ENCODE measurements at regions not wholly inside any gene's neighbourhood (a gene's known extent, or its start where the extent isn't known, plus 50 kb on each side); places are given as distances from the start of the nearest gene placed in this dataset.

DNA sequence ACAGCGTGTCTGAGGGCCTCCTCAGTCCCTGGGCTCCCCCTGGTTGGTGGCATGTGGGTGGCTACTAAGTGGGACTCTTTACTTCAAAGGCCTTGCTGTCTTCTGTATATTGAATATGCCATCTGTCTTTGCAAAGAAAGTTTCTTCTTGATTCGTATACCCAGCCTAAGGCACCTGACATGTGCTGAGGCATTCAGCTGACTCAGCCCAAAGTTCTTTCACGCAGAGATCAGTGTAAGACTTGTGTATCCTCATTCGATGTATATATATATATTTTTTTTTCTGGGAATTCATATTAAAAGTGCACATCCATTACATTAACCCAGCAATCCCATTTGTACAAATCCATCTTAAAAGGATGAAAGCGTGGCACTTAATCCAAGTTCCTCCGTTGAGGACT lies 115.1 kb upstream of the PMEPA1 start:
- H3K4me1 ChIP-seq (ENCODE audit: insufficient read depth, low read length): no peaks in the 10 kb centered on the region
- POLR2A ChIA-PET (ENCODE audit: unreplicated experiment): no interaction called here
- no peaks in the 10 kb centered on the region for H3K36me3 ChIP-seq (ENCODE audit: low read depth, low read length)
- no peaks in the 10 kb centered on the region for H3F3A ChIP-seq (ENCODE audit: low read length, unreplicated experiment)
- no peak for TF ChIP-seq EZH2phosphoT487 (IDR thresholded peaks at IDR 0.05; ENCODE audit: borderline replicate concordance, low read length)
- no peak for TF ChIP-seq EZH2 (IDR thresholded peaks at IDR 0.05; ENCODE audit: low read length, unreplicated experiment)
- no peak for TF ChIP-seq CTCF (conservative IDR thresholded peaks at IDR 0.05; ENCODE audit: low read depth, low read length)
- no peak overlapping the region for H2AFZ ChIP-seq (ENCODE audit: low read length)
- CTCF ChIA-PET: no interaction called here
- no peaks in the 10 kb centered on the region for H3K27me3 ChIP-seq (ENCODE audit: low read length)
- no peaks in the 10 kb centered on the region for H3K9me3 ChIP-seq (ENCODE audit: low read length)
- no TSS peak for BruUV-seq (replicated peaks)
- DNase-seq (no peak), ATAC-seq (no peak)
- H3K4me2 ChIP-seq (ENCODE audit: low read length): no peak overlapping the region
- H3K9ac ChIP-seq (ENCODE audit: low read length): no peak overlapping the region
- H4K20me1 ChIP-seq (ENCODE audit: low read length): no peaks in the 10 kb centered on the region
- H3K9me2 ChIP-seq (replicated peaks; ENCODE audit: low read length): no peaks in the 10 kb centered on the region
- intact Hi-C loops (cut with micrococcal nuclease): no loop called here
- H3K4me3 ChIP-seq (ENCODE audit: low read length): no peak overlapping the region
- no peaks in the 10 kb centered on the region for H3K79me2 ChIP-seq (ENCODE audit: low read length)
- no peak overlapping the region for H3K27ac ChIP-seq (ENCODE audit: low read length)

DNA sequence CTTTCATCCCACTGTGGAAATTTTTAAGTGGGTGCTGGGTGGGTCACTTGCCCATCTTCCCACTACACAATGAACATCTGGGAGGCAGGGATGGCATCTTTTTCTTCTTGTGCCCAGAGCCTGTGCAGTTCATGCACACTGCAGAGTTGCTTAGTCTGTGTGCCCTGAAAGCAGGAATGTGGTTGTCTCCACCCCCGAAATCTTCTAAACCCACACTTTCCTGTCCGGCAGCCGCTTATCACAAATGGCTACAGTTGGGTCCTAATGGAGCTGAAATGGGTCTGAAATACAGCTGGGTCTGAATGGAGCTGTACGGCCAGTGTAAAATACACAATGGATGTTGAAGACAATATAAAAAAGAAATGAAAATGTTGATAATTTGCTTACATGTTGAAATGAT lies 112.1 kb upstream of the PMEPA1 start:
- intact Hi-C loops (cut with micrococcal nuclease): no loop called here
- BruUV-seq (replicated peaks): no TSS peak
- no peak overlapping the region for H3K9ac ChIP-seq (ENCODE audit: low read length)

More for the DNA sequence above, 112.1 kb upstream of the PMEPA1 start:
- H3K9me3 ChIP-seq (ENCODE audit: low read length): no peaks in the 10 kb centered on the region
- no peak overlapping the region for H3K27ac ChIP-seq (ENCODE audit: low read length)
- no peaks in the 10 kb centered on the region for H4K20me1 ChIP-seq (ENCODE audit: low read length)
- TF ChIP-seq EZH2 (IDR thresholded peaks at IDR 0.05; ENCODE audit: low read length, unreplicated experiment) (no peak), CTCF (conservative IDR thresholded peaks at IDR 0.05; ENCODE audit: low read depth, low read length) (no peak), EZH2phosphoT487 (IDR thresholded peaks at IDR 0.05; ENCODE audit: borderline replicate concordance, low read length) (no peak)
- POLR2A ChIA-PET (ENCODE audit: unreplicated experiment): no interaction called here
- no peaks in the 10 kb centered on the region for H3K79me2 ChIP-seq (ENCODE audit: low read length)
- no peak for ATAC-seq
- H3K36me3 ChIP-seq (ENCODE audit: low read depth, low read length): no peaks in the 10 kb centered on the region
- H3K4me1 ChIP-seq (ENCODE audit: insufficient read depth, low read length): no peaks in the 10 kb centered on the region
- DNase-seq: no peak
- H2AFZ ChIP-seq (ENCODE audit: low read length): no peak overlapping the region
- H3K27me3 ChIP-seq (ENCODE audit: low read length): 0 out of 2 replicates have a peak, but pooled peaks cover 6% of the 10 kb centered on the region
- no peaks in the 10 kb centered on the region for H3K9me2 ChIP-seq (replicated peaks; ENCODE audit: low read length)
- no peaks in the 10 kb centered on the region for H3F3A ChIP-seq (ENCODE audit: low read length, unreplicated experiment)
- CTCF ChIA-PET: no interaction called here
- H3K4me3 ChIP-seq (ENCODE audit: low read length): no peak overlapping the region
- H3K4me2 ChIP-seq (ENCODE audit: low read length): no peak overlapping the region
